Adipose tissue (tissue), 3 donors: ENCODE measurements at regions not wholly inside any gene's neighbourhood (a gene's known extent, or its start where the extent isn't known, plus 50 kb on each side); places are given as distances from the start of the nearest gene placed in this dataset.

Experiments used
- H3K27ac ChIP-seq: one replicate; pipeline ENCODE4 v1.5.1; 2013; ENCODE audit warnings: low read depth, low read length
- WGBS, 3 donors: extraction: QIAGEN DNeasy Blood & Tissue Kit; methylation state at CpG; one replicate each; pipeline ENCODE4 v1.1.7; 2013; 5-methylcytosine and 5-hydroxymethylcytosine counted together
- donor health status: healthy with polysubstance abuse.
- donor health status: Bipolar disorder and iron deficiency.
- donor health status: healthy.

DNA sequence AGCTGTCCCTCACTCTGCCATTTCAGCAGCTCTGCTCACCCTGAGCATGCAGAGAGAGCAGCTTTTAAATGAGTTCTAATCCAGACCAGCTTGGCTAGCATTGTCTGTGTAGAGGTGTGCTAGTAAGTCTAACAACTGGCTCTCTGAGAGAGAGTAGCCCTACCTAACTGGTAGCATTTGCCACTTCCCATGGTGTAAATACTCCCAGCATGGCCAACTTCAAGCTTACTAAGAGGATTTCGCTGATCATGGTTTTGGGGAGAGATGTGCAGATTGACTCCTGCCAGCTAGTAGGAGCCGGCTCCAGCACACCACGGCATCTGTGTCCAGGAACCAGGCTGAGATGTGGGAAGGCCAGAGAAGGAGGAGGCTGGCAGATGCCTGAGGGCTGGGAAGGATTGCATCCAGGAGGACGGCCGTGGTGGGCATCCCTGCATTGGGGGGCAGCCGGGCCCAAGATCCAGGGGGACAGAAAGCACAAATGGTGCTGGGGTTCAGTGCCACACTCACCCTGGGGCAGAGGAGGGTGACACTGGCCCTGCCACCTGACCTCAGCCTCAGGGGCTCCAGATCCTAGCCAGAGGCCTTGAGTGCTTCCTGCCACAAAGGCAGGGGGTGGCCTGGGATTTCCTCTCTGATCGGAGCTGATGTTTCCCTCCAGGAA, 394.9 kb upstream of the TNRC6C start:
- 77 to 88% (median 87%) methylated on average over 7 of the region's 7 CpGs for WGBS, 3 donors

DNA sequence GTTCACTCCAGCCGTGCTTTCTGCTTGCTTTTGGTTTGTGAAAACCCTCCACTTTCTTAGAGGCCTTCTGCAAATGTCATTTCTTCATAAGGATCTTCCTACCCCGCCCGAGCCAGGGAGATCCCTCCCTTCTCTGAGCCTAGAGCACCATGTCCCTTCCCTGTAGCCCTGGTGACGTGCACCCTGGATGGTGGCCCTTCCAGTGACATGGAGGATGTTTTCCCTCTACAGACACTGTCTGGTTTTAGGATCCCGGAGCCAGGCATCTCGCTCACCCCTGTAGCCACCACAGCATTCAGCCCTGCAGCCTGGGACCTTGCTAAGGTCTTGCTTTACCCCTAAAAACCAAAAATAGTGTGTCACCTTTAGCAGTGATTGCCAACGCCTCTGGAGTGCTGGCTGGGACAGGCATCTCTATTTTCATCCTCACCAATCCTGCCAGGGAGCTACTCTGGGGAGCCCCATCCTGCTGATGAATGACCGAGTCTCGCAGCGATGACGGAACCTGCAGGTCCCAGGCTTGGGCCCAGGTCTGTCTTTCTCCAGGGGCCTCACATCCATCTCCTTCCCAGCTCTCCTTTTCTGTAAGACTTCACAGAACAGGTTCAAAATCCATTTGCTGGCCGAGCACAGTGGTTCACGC, 394.1 kb upstream of the TNRC6C start:
- WGBS, 3 donors = 92 to 95% (median 93%) methylated on average over 13 of the region's 13 CpGs
- no peak overlapping the region for H3K27ac ChIP-seq

More for the DNA sequence above, 394.9 kb upstream of the TNRC6C start:
- H3K27ac ChIP-seq = no peak overlapping the region

DNA sequence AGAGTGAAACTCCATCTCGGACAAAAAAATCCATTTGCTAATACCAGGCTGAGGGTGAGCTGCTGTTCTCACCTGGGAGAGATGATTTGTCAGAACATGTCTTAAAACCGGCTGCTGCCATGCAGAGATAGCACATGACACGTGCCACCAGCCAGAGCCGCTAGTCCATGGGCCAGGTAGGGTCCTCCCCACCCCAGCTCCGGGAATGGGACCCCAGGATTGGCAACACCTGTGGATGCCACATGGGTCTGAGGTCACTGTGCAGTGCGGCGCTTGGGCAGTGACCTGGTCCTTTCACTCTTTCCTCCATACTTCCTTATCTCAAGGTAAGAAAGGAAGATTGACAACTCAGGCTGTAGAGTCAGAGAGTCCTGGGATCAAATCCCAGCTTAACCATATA, 393.3 kb upstream of the TNRC6C start:
- no peak overlapping the region for H3K27ac ChIP-seq
- WGBS, 3 donors = 88 to 93% (median 92%) methylated on average over 7 of the region's 7 CpGs

DNA sequence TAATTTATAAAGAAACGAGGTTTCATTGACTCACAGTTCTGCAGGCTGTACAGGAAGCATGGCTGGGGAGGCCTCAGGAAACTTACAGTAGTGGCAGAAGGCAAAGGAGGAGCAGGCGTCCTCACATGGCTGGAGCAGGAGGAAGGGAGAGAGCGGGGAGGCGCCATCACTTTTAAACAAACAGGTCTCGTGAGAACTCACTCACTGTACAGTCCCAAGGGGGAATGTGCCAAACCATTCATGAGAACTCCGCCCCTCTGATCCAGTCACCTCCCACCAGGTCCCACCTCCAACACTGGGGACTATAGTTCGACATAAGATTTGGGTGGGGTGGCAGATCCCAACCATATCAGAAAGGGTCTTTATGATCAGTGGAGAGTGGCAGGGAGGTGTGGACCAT, 392.4 kb upstream of the TNRC6C start:
- WGBS, 3 donors = 69 to 76% (median 76%) methylated on average over 7 of the region's 7 CpGs

DNA sequence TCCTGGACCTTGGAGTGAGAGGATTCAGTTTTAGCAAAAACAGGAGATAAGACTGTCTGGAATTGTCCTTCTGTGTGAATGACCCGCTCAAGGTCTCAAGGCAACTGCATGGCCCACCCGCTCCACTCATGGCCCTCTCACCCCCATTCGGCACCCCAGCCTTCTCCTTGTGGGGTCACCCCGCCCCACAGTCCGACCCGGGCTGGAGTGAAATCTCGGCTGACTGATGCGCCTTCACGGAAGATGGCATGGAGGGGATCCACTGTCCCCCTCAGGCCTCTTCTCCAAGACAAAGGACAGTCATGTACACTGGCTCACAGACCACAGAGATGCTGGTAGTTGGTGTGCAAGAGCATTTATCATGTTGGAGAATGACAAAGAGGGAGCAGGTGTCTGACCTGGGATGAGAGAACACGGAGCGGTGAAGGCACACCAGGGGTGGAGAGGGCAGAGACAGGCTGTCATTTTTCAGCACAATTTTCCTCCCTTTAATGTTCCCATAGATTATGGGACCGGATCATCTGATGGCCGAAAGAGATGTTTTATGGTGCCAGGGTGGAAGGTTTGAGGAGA, 391.9 kb upstream of the TNRC6C start:
- WGBS, 3 donors = 92 to 93% (median 93%) methylated on average over 13 of the region's 13 CpGs
- no peak overlapping the region for H3K27ac ChIP-seq

More for the DNA sequence above, 392.4 kb upstream of the TNRC6C start:
- no peak overlapping the region for H3K27ac ChIP-seq

DNA sequence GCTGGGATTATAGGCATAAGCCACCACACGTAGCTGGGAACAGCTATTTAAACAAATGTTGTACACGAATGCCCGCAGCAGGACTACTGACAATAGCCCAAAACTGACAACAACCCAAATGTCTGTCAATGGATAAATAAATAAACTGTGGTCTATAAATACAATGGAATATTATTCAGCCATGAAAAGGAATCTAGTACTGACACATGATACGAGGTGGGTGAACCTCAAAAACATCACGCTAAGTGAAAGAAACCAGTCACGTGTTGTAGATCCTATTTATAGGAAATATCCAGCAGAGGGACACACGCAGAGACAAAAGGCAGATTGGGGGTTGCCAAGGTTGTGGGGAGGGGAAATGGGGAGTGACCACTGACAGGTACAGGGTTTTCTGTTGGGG, 390.0 kb upstream of the TNRC6C start:
- WGBS, 3 donors = 80 to 89% (median 88%) methylated on average over 7 of the region's 7 CpGs
- no peak overlapping the region for H3K27ac ChIP-seq

DNA sequence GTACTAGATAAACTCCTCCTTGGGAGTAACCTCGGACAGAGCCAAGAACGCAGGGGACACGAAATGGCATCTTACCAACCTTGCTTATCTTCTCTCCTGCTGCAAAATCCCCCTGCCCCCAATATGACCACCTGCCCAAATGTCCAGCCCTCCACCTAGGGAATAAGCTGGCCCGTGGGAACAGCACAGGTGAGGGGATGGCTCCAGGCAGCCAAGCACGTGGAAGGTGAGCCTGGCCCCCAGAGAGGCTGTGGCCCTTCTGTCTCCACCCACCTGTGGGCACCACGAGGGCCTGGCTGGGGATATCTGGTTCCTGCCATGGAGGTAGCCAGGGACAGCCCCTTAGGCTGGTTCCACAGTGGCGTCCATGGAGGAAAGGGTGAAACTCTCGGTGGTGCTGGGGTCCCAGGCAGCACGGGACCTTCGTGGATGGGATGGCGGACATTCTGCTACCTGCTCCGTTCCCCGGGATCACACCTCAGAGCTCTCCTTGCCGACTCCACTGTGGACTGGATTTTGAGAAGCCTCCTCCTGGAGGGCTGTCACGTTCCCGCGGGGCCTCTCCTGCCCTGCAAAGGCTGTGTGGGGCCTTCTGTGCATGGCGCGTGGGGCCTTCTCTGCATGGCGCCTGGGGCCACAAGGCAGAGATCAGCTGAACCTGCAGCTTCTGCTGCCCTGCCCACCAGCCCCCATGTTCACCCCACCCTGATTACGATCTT, 388.5 kb upstream of the TNRC6C start:
- H3K27ac ChIP-seq = no peak overlapping the region
- WGBS, 3 donors = 82 to 91% (median 86%) methylated on average over 20 to 21 of the region's 21 CpGs

DNA sequence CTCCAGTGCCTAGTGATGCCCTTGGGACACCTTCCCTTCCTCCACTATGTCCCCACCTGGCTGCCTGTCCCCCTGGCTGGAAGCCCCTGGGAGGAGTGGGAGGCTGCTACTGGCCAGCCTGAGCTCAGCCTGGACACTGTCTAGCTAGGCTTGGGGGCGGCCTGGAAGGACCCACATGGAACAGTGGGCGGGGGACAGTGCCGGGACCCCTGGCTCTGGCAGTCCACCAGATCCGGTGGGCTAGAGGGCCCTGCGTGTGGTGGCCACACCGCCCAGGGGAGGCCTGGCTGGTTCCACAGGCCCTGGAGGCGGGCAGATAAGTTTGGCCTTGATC, 388.0 kb upstream of the TNRC6C start:
- 88 to 96% (median 93%) methylated on average over 7 of the region's 7 CpGs for WGBS, 3 donors
- H3K27ac ChIP-seq = no peak overlapping the region

DNA sequence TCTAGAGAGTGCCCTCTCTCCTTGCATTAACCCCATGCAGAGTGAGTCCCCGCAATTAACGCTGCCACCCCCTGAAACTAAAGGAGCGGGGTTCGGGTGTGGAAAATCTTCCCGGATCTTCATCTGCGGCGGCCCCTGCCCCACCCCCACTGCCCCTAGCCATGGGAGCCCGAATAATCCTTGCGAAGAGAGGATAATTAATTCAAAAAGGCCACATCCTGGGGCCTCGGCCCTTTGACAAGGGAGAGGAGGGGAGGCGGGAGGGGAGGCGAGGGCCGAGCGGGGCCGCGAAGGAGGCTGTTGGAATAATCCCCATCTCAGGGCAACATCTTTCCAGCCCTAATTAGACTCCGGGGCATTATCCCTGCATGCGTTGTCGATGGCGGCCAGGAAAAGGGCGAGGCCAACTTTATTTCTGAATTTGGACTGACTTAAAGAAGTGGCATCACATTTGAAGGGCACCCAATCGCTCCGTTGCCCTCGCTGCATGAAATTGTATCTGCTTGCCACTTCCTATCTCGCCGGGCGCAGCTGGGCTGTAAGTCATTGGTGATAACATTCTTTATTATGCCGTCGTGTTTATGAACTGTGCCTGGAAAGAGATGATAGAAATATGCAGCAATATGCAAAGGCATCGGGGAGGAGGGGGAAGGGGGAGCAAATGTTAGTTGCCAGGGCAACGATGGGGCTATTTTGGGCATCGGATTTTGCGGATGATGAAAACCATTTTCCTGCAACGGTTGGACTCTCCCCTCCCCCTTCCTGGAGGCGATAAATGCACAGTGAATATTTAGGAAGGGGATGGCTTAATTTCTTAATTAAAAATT, 387.1 kb upstream of the TNRC6C start:
- WGBS, 3 donors = 11 to 24% (median 11%) methylated on average over 35 of the region's 35 CpGs
- no peak overlapping the region for H3K27ac ChIP-seq

DNA sequence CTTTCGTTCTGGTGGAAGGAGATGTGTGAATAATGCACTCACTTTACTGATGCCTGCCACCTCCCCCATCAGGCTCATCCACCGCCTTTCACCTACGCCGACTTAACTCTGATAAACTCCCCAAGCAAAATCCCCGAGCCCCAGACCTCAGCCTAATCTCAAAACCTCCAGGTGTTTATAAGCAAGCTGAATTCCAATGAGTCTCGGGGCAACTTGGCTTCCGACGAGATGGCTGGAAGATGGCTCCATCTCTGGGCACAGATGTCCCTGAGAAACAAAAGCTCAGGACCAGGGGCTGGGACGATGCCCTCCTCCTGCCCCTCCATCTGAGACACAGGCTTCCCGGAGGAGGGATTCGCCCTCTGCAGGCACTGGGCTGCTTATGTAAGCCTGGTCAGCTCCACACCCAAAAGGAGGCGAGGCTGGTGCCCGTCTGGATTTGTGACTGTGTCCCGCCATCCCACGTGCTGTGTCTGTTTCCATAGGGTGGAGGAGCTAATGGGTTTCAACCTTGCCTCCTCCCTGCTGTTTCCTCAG, 386.4 kb upstream of the TNRC6C start:
- WGBS, 3 donors = 16 to 26% (median 21%) methylated on average over 15 of the region's 15 CpGs
- no peak overlapping the region for H3K27ac ChIP-seq

DNA sequence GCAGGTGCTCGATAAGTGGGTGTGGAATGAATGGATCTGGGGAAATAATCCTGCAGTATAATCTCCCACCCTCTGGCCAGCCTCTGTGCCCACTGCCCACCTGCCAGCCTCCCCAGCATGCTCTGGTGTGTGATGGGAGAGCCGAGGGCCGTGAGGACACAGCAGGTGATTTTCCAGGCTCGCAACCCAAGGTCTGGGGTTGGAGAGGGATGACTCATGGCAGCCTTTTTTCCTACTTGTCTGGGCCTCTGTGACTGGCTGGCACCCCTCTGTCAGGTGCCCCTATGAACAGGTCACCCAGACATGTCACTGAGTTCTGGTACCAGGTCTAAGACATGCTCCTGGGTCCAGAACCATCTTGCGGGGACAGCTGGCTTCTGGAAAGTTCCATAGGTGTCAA, 385.7 kb upstream of the TNRC6C start:
- H3K27ac ChIP-seq = no peak overlapping the region

DNA sequence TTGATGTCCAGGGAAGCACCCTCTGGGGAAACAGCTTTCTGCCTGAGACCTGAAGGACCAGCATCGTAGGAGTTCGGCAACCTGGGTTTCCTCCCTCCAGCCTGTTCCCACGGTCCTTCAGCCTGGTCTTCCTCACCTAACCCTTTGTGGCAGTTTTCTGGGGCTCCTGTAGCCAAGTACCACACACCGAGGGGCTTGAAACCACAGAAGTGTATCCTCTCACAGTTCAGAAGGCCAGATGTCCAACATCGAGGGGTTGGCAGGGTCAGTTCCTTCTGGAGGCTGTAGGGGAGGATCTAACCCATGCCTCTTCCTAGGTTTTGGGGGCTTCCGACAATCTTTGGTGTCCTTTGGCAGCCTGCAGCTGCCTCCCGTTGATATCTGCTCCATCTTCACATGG, 381.0 kb upstream of the TNRC6C start:
- no peak overlapping the region for H3K27ac ChIP-seq
- 83 to 88% (median 87%) methylated on average over 7 of the region's 7 CpGs for WGBS, 3 donors

More for the DNA sequence above, 385.7 kb upstream of the TNRC6C start:
- 47 to 95% (median 91%) methylated on average over 5 of the region's 5 CpGs for WGBS, 3 donors

DNA sequence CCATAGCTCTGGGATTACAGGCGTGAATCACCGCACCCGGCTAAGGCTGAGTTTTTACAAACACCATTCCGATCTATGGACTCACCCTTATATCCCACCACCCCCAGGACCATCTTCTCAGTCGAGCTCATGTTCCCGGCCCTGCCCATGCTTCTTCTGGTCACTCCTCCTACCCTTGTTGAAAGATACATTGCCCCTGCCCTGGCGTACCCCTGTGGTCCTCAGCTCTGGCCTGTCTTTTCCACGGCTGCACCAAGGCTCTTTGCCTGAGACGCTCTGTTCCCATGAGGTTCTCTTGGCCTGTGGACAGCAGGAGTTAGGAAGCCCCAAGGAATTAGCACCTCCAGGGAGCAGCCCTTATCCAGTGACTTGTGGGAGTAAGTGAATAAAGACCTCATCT, 379.4 kb upstream of the TNRC6C start:
- 90 to 94% (median 93%) methylated on average over 9 of the region's 9 CpGs for WGBS, 3 donors
- H3K27ac ChIP-seq = no peak overlapping the region

DNA sequence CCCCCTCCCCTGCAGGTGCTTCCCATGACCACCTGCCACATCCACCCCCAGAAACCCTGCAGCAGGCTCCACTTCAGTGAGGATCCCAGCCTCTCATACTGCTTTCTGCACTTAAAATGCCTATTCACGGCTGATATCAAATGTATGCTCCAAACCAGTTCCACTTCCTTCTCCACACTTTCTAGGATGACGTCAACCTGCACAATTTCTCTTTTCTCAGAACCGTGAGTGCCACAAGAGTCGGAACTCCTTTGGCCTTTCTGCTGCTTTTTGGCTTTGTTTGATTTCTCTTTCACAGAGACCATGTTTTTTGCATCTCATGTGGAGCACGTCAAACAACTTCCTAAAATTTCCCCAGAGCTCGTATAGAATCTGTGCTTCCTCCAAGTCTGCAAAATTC, 378.8 kb upstream of the TNRC6C start:
- 36 to 52% (median 47%) methylated on average over 6 of the region's 6 CpGs for WGBS, 3 donors
- H3K27ac ChIP-seq = no peak overlapping the region

DNA sequence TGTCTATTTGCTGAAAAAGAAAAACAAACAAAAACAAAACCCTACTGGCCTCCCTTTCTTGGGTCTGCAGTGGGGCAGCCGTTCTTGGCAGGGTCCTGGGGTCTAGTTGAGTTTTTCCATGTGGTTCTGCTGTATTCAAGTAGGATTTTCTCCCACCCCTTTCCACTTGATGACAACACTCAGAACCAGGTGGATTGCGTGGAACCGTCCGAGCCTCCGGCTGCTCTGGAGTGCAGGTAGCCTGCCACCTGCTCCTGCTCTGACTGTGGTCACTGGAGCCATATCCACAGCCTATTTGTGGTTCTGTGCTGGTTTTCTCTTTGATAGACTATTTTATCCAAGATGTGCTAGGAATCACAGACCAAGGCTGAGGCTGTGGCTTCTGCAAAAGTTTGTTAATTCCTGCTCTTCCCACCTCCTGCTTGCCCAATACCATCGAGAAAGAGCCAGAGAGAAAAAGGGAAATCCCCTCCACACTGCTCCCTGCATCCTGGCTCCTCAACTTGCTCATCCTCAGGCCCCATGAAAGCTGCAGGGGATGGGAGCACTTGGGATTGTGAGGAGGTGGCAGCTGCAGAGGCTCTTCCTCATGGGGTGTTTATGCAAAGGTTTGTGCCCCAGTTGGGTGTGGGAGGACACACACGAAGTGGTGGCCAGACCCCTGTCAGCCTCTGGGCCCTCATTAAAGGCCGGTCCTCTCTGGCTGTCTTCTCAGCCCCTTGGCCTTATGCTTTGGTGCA, 377.8 kb upstream of the TNRC6C start:
- no peak overlapping the region for H3K27ac ChIP-seq
- 58 to 73% (median 67%) methylated on average over 8 of the region's 8 CpGs for WGBS, 3 donors

DNA sequence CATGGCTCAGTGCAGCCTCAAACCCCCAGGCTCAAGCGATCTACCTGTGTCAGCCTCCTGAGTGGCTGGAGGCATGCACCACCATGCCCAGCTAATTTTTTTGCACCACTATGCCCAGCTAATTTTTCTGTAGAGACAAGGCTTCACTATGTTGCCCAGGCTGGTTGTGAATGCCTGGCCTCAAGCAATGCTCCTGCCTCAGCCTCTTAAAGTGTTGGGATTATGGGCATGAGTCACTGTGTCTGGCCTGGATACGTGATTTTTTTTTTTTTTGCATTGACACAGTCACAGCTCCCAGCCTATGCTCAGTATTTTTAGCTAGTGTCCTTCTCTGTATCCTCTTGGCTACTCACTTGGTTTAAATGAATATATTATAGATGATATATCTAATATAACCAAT, 377.0 kb upstream of the TNRC6C start:
- H3K27ac ChIP-seq = no peak overlapping the region
- 59 to 85% (median 79%) methylated on average over 2 of the region's 2 CpGs for WGBS, 3 donors

DNA sequence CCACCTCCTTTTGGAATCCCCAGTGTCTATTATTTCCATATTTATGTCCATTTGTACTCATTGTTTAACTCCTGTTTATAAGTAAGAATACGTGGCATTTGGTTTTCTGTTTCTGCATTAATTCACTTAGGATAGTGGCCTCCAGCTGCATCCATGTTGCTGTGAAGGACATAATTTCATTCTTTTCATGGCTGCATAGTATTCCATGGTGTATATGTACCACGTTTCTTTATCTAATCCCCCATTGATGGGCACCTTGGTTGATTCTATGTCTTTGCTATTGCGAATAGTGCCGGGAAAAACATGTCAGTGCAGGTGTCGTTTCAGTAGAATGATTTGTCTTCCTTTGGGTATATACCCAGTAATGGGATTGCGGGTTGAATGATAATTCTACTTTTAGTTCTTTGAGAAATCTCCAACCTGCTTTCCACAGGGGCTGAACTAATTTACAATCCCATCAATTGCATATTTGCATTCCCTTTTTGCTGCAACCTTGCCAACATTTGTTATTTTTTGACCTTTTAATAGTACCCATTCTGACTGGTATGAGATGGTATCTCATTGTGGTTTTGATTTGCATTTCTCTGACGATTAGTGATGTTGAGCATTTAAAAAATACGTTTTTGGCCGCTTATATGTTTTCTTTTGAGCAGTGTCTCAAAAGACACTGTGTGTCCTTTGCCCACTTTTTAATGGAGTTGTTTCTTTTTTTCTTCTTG, 373.2 kb upstream of the TNRC6C start:
- no peak overlapping the region for H3K27ac ChIP-seq
- 75 to 88% (median 85%) methylated on average over 9 of the region's 9 CpGs for WGBS, 3 donors
